Heart left ventricle (tissue), 13 donors: ENCODE measurements at regions not wholly inside any gene's neighbourhood (a gene's known extent, or its start where the extent isn't known, plus 50 kb on each side); places are given as distances from the start of the nearest gene placed in this dataset.

Source experiments
- POLR2A ChIP-seq, 2 donors: fragments of 450-650 bp; IDR thresholded peaks; one replicate each; pipeline ENCODE4 v1.6.1; 2017; ENCODE audit warnings: antibody characterized with exemption in 2 of 2, mild to moderate bottlenecking in 2 of 2, moderate library complexity in 2 of 2
- TF ChIP-seq, protein P1 (sequence below), 12 donors: fragments of 200-600 bp; sonication (generic) in 4 of 12; IDR thresholded peaks; one replicate each; pipeline versions ENCODE4 v1.5.0 to v1.8.0; 2018 to 2022; ENCODE audit warnings: antibody characterized with exemption in 12 of 12, mild to moderate bottlenecking in 5 of 12
- donor health status: ischemic (EF 13 %, LVEDD 7.1; RV severe dilation, severe dysfunction).
- donor health status: DM: no; HTN: yes; CAD: no.
- donor health status: DM: no; HTN: no; CAD: no.
- donor health status: ischemic (EF 25% LVEDD 6.9; RV normal size, moderate dysfunction).
- donor health status: ischemic (EF 25% LVEDD 5.7; RV mildly dilated, moderate dysfunction).
- donor health status: ischemic (EF 35%, LVEDD 5.7; RV mildly dilated, moderate dysfunction).
- donor health status: nonischemic (EF 11% LVEDD 7.7; RV severe dilation, severe dysfunction).
- donor health status: DM: yes; HTN: yes; CAD: no.
- donor health status: PGD.
- donor health status: ischemic (EF 29% LVEDD 5.4; RV normal size, mild dysfunction).
- donor health status: nonischemic (EF 23%, LVEDD 6.1; RV moderate dilation, normal function).

DNA sequence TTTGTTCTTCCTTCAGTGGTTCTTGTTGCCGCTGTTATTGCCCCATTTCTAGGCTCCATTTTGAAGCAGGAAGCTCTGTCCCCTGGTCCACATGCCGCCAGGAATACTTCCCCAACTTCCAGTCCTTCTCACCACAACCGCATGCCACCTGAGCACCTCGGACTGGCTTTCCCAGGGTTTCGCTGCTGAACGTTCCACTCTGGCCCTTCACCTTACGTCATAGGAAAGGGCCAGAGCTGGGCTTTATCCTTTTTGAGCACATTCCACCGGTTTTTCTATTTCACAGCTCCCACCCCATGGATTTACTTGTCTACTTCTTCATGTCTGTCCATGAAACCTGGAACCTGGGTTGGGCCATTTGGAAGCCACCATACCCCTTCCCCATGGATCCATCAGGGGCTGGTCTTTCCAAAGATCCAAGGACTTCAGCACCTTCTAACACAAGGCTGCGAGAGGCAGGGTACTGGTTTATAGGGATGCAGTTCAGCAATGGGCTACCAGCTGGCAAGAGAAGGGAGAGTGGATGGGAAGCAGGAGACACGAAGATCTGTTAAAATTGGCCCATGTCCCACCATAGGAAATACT, 557.4 kb downstream of the BNC2 start:
- TF ChIP-seq, protein P1, sequence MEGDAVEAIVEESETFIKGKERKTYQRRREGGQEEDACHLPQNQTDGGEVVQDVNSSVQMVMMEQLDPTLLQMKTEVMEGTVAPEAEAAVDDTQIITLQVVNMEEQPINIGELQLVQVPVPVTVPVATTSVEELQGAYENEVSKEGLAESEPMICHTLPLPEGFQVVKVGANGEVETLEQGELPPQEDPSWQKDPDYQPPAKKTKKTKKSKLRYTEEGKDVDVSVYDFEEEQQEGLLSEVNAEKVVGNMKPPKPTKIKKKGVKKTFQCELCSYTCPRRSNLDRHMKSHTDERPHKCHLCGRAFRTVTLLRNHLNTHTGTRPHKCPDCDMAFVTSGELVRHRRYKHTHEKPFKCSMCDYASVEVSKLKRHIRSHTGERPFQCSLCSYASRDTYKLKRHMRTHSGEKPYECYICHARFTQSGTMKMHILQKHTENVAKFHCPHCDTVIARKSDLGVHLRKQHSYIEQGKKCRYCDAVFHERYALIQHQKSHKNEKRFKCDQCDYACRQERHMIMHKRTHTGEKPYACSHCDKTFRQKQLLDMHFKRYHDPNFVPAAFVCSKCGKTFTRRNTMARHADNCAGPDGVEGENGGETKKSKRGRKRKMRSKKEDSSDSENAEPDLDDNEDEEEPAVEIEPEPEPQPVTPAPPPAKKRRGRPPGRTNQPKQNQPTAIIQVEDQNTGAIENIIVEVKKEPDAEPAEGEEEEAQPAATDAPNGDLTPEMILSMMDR (IDR thresholded peaks at IDR 0.05) = no peak
- TF ChIP-seq POLR2A (IDR thresholded peaks at IDR 0.05) = no peak
